ENCODE measurements at regions not wholly inside any gene's neighbourhood (a gene's known extent, or its start where the extent isn't known, plus 50 kb on each side); places are given as distances from the start of the nearest gene placed in this dataset.

- TF ChIP-seq MAX (IDR thresholded peaks at IDR 0.05), result no peak
- no peak for TF ChIP-seq CHD2 (IDR thresholded peaks at IDR 0.05; ENCODE audit: low read length, partially characterized antibody)
- no peak for TF ChIP-seq ZFP36 (IDR thresholded peaks at IDR 0.05; ENCODE audit: borderline replicate concordance, partially characterized antibody)
- no peak for TF ChIP-seq USF2 (IDR thresholded peaks at IDR 0.05)
- TF ChIP-seq CTCF (IDR thresholded peaks at IDR 0.05), result no peak
- TF ChIP-seq, protein P1, sequence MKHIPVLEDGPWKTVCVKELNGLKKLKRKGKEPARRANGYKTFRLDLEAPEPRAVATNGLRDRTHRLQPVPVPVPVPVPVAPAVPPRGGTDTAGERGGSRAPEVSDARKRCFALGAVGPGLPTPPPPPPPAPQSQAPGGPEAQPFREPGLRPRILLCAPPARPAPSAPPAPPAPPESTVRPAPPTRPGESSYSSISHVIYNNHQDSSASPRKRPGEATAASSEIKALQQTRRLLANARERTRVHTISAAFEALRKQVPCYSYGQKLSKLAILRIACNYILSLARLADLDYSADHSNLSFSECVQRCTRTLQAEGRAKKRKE (CRISPR knock-in tag; IDR thresholded peaks at IDR 0.05; ENCODE audit: low read depth), result no peak
- TF ChIP-seq, protein P2, sequence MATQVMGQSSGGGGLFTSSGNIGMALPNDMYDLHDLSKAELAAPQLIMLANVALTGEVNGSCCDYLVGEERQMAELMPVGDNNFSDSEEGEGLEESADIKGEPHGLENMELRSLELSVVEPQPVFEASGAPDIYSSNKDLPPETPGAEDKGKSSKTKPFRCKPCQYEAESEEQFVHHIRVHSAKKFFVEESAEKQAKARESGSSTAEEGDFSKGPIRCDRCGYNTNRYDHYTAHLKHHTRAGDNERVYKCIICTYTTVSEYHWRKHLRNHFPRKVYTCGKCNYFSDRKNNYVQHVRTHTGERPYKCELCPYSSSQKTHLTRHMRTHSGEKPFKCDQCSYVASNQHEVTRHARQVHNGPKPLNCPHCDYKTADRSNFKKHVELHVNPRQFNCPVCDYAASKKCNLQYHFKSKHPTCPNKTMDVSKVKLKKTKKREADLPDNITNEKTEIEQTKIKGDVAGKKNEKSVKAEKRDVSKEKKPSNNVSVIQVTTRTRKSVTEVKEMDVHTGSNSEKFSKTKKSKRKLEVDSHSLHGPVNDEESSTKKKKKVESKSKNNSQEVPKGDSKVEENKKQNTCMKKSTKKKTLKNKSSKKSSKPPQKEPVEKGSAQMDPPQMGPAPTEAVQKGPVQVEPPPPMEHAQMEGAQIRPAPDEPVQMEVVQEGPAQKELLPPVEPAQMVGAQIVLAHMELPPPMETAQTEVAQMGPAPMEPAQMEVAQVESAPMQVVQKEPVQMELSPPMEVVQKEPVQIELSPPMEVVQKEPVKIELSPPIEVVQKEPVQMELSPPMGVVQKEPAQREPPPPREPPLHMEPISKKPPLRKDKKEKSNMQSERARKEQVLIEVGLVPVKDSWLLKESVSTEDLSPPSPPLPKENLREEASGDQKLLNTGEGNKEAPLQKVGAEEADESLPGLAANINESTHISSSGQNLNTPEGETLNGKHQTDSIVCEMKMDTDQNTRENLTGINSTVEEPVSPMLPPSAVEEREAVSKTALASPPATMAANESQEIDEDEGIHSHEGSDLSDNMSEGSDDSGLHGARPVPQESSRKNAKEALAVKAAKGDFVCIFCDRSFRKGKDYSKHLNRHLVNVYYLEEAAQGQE (IDR thresholded peaks at IDR 0.05), result no peak
- no peak for TF ChIP-seq RCOR1 (IDR thresholded peaks at IDR 0.05; ENCODE audit: low read depth, low read length)
- no peak for TF ChIP-seq SMC3 (IDR thresholded peaks at IDR 0.05)
- no peak for TF ChIP-seq TP53 (CRISPR knock-in tag; IDR thresholded peaks at IDR 0.05)
- no peak for TF ChIP-seq CHD4 (IDR thresholded peaks at IDR 0.05; ENCODE audit: borderline replicate concordance)
These were observed 414.0 kb upstream of the HS3ST1 start for GRCh38 chr4:11842620-11843263.
